GM23338 (cell line): ENCODE measurements at regions not wholly inside any gene's neighbourhood (a gene's known extent, or its start where the extent isn't known, plus 50 kb on each side); places are given as distances from the start of the nearest gene placed in this dataset.

Experiments used
- ATAC-seq: fragments of 200-7000 bp; cut with Tn5 transposase; 3 replicates; pipeline ENCODE4 v1.9.1; 2020
- DNase-seq: peaks from one replicate; pipeline ENCODE4 v3.0.0-alpha.2; 2015; ENCODE audit warnings: low spot score
- H2AFZ ChIP-seq: fragments of 200-600 bp; sonication (generic); 2 replicates; pipeline ENCODE4 v1.8.0; 2016; ENCODE audit warnings: antibody characterized with exemption, mild to moderate bottlenecking, moderate library complexity
- H3F3A ChIP-seq: fragments of 200-600 bp; sonication (generic); replicated peaks from 2 replicates; pipeline ENCODE4 v1.8.0; 2017; ENCODE audit warnings: antibody characterized with exemption, mixed run types, low read depth
- H3K27ac ChIP-seq: fragments of 200-600 bp; sonication (generic); 2 replicates; pipeline ENCODE4 v1.6.1; 2016; ENCODE audit warnings: low read depth
- H3K27me3 ChIP-seq: fragments of 200-600 bp; sonication (generic); 2 replicates; pipeline ENCODE4 v1.8.0; 2016; ENCODE audit warnings: mild to moderate bottlenecking, mixed run types, moderate library complexity; ENCODE audit not compliant: insufficient read depth
- H3K36me3 ChIP-seq: fragments of 200-600 bp; sonication (generic); 2 replicates; pipeline ENCODE4 v1.8.0; 2016; ENCODE audit warnings: mild to moderate bottlenecking; ENCODE audit not compliant: insufficient read depth
- H3K4me1 ChIP-seq: fragments of 200-600 bp; sonication (generic); 2 replicates; pipeline ENCODE4 v1.8.0; 2016; ENCODE audit warnings: mild to moderate bottlenecking, moderate library complexity; ENCODE audit not compliant: insufficient read depth
- H3K4me2 ChIP-seq: fragments of 200-600 bp; sonication (generic); 2 replicates; pipeline ENCODE4 v1.7.1; 2017; ENCODE audit warnings: mixed run types
- H3K4me3 ChIP-seq: fragments of 200-600 bp; sonication (generic); 2 replicates; pipeline ENCODE4 v1.6.1; 2016; ENCODE audit warnings: mixed run types
- H3K79me2 ChIP-seq: fragments of 200-600 bp; sonication (generic); replicated peaks from 2 replicates; pipeline ENCODE4 v1.8.0; 2017; ENCODE audit warnings: mild to moderate bottlenecking; ENCODE audit not compliant: insufficient read depth
- H3K9me2 ChIP-seq: fragments of 200-600 bp; sonication (generic); 2 replicates; pipeline ENCODE4 v1.8.0; 2017; ENCODE audit not compliant: insufficient read depth
- H4K20me1 ChIP-seq: fragments of 200-600 bp; sonication (generic); replicated peaks from 2 replicates; pipeline ENCODE4 v1.8.0; 2017; ENCODE audit warnings: mild to moderate bottlenecking; ENCODE audit not compliant: insufficient read depth
- H3K27ac Mint-ChIP-seq: 2 replicates; pipeline ENCODE4 v1.8.0; 2020; ENCODE audit warnings: inconsistent platforms, mild to moderate bottlenecking, moderate library complexity, mixed read lengths
- H3K27me3 Mint-ChIP-seq: 3 replicates; pipeline ENCODE4 v1.8.0; 2022; ENCODE audit warnings: low read depth, mild to moderate bottlenecking, moderate library complexity, mixed read lengths, inconsistent platforms; ENCODE audit not compliant: insufficient read depth, poor library complexity
- H3K36me3 Mint-ChIP-seq: 3 replicates; pipeline ENCODE4 v1.8.0; 2021; ENCODE audit warnings: low read depth, mild to moderate bottlenecking, inconsistent platforms, moderate library complexity, mixed read lengths
- H3K4me1 Mint-ChIP-seq: 3 replicates; pipeline ENCODE4 v1.8.0; 2020; ENCODE audit warnings: mild to moderate bottlenecking, inconsistent platforms, mixed read lengths
- H3K4me3 Mint-ChIP-seq: 3 replicates; pipeline ENCODE4 v1.8.0; 2021; ENCODE audit warnings: moderate library complexity, mild to moderate bottlenecking, inconsistent platforms, mixed read lengths
- H3K9me3 Mint-ChIP-seq: 3 replicates; pipeline ENCODE4 v1.8.0; 2020; ENCODE audit warnings: moderate library complexity, mild to moderate bottlenecking, inconsistent platforms, mixed read lengths
- CREB1 ChIP-seq: fragments of 250-450 bp; sonication (Bioruptor Pico); IDR thresholded peaks from 2 replicates; pipeline ENCODE4 v1.5.0; 2020; ENCODE audit warnings: low read depth, mild to moderate bottlenecking, moderate library complexity
- EZH2 ChIP-seq: fragments of 200-600 bp; sonication (generic); IDR thresholded peaks from one replicate; pipeline ENCODE4 v1.8.0; 2017; ENCODE audit warnings: antibody characterized with exemption, mild to moderate bottlenecking, low read depth; ENCODE audit not compliant: unreplicated experiment
- EZH2phosphoT487 ChIP-seq: fragments of 200-600 bp; sonication (generic); IDR thresholded peaks from one replicate; pipeline ENCODE4 v1.8.1; 2018; ENCODE audit warnings: antibody characterized with exemption; ENCODE audit not compliant: unreplicated experiment
- JUNB ChIP-seq: IDR thresholded peaks from one replicate; pipeline ENCODE4 v1.6.1; 2016; ENCODE audit warnings: antibody characterized with exemption; ENCODE audit not compliant: unreplicated experiment
- NANOG ChIP-seq: IDR thresholded peaks from 2 replicates; pipeline ENCODE4 v1.6.1; 2016; ENCODE audit warnings: antibody characterized with exemption, borderline replicate concordance
- POLR2AphosphoS5 ChIP-seq: IDR thresholded peaks from 2 replicates; pipeline ENCODE4 v1.6.1; 2016; ENCODE audit warnings: antibody characterized with exemption, low read depth
- STAT1 ChIP-seq: IDR thresholded peaks from one replicate; pipeline ENCODE4 v1.6.1; 2016; ENCODE audit warnings: antibody characterized with exemption; ENCODE audit not compliant: unreplicated experiment
- ZNF114 ChIP-seq: fragments of 250-450 bp; sonication (Bioruptor Pico); IDR thresholded peaks from 2 replicates; pipeline ENCODE4 v1.5.0; 2020; ENCODE audit warnings: mild to moderate bottlenecking, moderate library complexity
- ZNF331 ChIP-seq: fragments of 250-450 bp; sonication (Bioruptor Pico); IDR thresholded peaks from 2 replicates; pipeline ENCODE4 v1.5.0; 2020; ENCODE audit warnings: low read depth, mild to moderate bottlenecking, moderate library complexity
- TF ChIP-seq, protein P1 (sequence below), 2 experiments: fragments of 200-600 bp in 1 of 2; sonication (generic) in 1 of 2; conservative IDR thresholded peaks; 2 replicates each; pipeline versions ENCODE4 v1.5.1 to v1.6.1; 2016 to 2017; ENCODE audit warnings: antibody characterized with exemption in 2 of 2, low read depth in 2 of 2, mild to moderate bottlenecking in 2 of 2, moderate library complexity in 1 of 2
- TF ChIP-seq, protein P2 (sequence below): fragments of 250-450 bp; sonication (Bioruptor Pico); IDR thresholded peaks from 2 replicates; pipeline ENCODE4 v1.5.0; 2020; ENCODE audit warnings: mild to moderate bottlenecking, moderate library complexity
- TF ChIP-seq, protein P3 (sequence below): IDR thresholded peaks from one replicate; pipeline ENCODE4 v1.6.1; 2018; ENCODE audit warnings: antibody characterized with exemption; ENCODE audit not compliant: unreplicated experiment
- TF ChIP-seq, protein P4 (sequence below): IDR thresholded peaks from 2 replicates; pipeline ENCODE4 v1.6.1; 2016; ENCODE audit warnings: antibody characterized with exemption

DNA sequence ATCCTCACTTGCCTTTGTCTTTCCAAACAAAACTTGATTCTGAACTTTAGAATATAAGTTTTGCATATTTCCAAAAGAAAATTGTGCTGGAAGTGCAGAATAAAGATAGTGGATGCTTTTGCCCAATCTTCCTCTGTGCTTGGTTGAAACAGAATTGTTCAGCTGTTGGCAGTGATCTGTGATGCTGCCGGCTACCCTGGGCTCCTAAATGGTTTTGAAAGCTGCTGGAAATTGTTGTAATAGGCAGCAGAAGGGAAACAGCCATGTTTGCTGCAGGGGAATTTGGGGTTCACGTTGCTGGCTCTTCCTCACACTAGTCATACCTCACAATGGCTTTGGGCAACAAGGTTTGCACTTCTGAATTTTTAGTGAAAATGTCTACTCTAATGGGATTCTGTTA, 398.0 kb downstream of the RAPGEF2 start:
- H3K79me2 ChIP-seq, result no peaks in the 10 kb centered on the region
- TF ChIP-seq, protein P1, sequence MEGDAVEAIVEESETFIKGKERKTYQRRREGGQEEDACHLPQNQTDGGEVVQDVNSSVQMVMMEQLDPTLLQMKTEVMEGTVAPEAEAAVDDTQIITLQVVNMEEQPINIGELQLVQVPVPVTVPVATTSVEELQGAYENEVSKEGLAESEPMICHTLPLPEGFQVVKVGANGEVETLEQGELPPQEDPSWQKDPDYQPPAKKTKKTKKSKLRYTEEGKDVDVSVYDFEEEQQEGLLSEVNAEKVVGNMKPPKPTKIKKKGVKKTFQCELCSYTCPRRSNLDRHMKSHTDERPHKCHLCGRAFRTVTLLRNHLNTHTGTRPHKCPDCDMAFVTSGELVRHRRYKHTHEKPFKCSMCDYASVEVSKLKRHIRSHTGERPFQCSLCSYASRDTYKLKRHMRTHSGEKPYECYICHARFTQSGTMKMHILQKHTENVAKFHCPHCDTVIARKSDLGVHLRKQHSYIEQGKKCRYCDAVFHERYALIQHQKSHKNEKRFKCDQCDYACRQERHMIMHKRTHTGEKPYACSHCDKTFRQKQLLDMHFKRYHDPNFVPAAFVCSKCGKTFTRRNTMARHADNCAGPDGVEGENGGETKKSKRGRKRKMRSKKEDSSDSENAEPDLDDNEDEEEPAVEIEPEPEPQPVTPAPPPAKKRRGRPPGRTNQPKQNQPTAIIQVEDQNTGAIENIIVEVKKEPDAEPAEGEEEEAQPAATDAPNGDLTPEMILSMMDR (conservative IDR thresholded peaks at IDR 0.05; ENCODE audit: low read depth in 2 of 2), result no peak
- TF ChIP-seq ZNF114 (CRISPR knock-in tag), result no peak
- TF ChIP-seq, protein P2, sequence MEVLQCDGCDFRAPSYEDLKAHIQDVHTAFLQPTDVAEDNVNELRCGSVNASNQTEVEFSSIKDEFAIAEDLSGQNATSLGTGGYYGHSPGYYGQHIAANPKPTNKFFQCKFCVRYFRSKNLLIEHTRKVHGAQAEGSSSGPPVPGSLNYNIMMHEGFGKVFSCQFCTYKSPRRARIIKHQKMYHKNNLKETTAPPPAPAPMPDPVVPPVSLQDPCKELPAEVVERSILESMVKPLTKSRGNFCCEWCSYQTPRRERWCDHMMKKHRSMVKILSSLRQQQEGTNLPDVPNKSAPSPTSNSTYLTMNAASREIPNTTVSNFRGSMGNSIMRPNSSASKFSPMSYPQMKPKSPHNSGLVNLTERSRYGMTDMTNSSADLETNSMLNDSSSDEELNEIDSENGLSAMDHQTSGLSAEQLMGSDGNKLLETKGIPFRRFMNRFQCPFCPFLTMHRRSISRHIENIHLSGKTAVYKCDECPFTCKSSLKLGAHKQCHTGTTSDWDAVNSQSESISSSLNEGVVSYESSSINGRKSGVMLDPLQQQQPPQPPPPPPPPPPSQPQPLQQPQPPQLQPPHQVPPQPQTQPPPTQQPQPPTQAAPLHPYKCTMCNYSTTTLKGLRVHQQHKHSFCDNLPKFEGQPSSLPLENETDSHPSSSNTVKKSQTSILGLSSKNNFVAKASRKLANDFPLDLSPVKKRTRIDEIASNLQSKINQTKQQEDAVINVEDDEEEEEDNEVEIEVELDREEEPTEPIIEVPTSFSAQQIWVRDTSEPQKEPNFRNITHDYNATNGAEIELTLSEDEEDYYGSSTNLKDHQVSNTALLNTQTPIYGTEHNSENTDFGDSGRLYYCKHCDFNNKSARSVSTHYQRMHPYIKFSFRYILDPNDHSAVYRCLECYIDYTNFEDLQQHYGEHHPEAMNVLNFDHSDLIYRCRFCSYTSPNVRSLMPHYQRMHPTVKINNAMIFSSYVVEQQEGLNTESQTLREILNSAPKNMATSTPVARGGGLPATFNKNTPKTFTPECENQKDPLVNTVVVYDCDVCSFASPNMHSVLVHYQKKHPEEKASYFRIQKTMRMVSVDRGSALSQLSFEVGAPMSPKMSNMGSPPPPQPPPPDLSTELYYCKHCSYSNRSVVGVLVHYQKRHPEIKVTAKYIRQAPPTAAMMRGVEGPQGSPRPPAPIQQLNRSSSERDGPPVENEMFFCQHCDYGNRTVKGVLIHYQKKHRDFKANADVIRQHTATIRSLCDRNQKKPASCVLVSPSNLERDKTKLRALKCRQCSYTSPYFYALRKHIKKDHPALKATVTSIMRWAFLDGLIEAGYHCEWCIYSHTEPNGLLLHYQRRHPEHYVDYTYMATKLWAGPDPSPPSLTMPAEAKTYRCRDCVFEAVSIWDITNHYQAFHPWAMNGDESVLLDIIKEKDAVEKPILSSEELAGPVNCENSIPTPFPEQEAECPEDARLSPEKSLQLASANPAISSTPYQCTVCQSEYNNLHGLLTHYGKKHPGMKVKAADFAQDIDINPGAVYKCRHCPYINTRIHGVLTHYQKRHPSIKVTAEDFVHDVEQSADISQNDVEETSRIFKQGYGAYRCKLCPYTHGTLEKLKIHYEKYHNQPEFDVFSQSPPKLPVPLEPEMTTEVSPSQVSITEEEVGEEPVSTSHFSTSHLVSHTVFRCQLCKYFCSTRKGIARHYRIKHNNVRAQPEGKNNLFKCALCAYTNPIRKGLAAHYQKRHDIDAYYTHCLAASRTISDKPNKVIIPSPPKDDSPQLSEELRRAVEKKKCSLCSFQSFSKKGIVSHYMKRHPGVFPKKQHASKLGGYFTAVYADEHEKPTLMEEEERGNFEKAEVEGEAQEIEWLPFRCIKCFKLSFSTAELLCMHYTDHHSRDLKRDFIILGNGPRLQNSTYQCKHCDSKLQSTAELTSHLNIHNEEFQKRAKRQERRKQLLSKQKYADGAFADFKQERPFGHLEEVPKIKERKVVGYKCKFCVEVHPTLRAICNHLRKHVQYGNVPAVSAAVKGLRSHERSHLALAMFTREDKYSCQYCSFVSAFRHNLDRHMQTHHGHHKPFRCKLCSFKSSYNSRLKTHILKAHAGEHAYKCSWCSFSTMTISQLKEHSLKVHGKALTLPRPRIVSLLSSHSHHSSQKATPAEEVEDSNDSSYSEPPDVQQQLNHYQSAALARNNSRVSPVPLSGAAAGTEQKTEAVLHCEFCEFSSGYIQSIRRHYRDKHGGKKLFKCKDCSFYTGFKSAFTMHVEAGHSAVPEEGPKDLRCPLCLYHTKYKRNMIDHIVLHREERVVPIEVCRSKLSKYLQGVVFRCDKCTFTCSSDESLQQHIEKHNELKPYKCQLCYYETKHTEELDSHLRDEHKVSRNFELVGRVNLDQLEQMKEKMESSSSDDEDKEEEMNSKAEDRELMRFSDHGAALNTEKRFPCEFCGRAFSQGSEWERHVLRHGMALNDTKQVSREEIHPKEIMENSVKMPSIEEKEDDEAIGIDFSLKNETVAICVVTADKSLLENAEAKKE (CRISPR knock-in tag), result no peak
- no peak for TF ChIP-seq EZH2
- TF ChIP-seq, protein P3, sequence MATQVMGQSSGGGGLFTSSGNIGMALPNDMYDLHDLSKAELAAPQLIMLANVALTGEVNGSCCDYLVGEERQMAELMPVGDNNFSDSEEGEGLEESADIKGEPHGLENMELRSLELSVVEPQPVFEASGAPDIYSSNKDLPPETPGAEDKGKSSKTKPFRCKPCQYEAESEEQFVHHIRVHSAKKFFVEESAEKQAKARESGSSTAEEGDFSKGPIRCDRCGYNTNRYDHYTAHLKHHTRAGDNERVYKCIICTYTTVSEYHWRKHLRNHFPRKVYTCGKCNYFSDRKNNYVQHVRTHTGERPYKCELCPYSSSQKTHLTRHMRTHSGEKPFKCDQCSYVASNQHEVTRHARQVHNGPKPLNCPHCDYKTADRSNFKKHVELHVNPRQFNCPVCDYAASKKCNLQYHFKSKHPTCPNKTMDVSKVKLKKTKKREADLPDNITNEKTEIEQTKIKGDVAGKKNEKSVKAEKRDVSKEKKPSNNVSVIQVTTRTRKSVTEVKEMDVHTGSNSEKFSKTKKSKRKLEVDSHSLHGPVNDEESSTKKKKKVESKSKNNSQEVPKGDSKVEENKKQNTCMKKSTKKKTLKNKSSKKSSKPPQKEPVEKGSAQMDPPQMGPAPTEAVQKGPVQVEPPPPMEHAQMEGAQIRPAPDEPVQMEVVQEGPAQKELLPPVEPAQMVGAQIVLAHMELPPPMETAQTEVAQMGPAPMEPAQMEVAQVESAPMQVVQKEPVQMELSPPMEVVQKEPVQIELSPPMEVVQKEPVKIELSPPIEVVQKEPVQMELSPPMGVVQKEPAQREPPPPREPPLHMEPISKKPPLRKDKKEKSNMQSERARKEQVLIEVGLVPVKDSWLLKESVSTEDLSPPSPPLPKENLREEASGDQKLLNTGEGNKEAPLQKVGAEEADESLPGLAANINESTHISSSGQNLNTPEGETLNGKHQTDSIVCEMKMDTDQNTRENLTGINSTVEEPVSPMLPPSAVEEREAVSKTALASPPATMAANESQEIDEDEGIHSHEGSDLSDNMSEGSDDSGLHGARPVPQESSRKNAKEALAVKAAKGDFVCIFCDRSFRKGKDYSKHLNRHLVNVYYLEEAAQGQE, result no peak
- TF ChIP-seq CREB1 (CRISPR knock-in tag), result no peak
- TF ChIP-seq NANOG, result no peak
- TF ChIP-seq ZNF331 (CRISPR knock-in tag), result no peak
- TF ChIP-seq JUNB, result no peak
- no peak for TF ChIP-seq STAT1
- TF ChIP-seq EZH2phosphoT487, result no peak
- TF ChIP-seq, protein P4, sequence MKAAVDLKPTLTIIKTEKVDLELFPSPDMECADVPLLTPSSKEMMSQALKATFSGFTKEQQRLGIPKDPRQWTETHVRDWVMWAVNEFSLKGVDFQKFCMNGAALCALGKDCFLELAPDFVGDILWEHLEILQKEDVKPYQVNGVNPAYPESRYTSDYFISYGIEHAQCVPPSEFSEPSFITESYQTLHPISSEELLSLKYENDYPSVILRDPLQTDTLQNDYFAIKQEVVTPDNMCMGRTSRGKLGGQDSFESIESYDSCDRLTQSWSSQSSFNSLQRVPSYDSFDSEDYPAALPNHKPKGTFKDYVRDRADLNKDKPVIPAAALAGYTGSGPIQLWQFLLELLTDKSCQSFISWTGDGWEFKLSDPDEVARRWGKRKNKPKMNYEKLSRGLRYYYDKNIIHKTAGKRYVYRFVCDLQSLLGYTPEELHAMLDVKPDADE, result no peak
- TF ChIP-seq POLR2AphosphoS5, result no peak
- Mint-ChIP-seq H3K36me3 (no peaks in the 10 kb centered on the region), H3K4me1 (peaks cover 27% of the 10 kb centered on the region), H3K27ac (no peak overlapping the region), H3K4me3 (no peak overlapping the region), H3K27me3 (no peaks in the 10 kb centered on the region), H3K9me3 (no peaks in the 10 kb centered on the region)
- H3K27ac ChIP-seq, result no peak overlapping the region
- H2AFZ ChIP-seq, result no peak overlapping the region
- no peaks in the 10 kb centered on the region for H3K36me3 ChIP-seq
- no peaks in the 10 kb centered on the region for H4K20me1 ChIP-seq
- H3F3A ChIP-seq, result no peaks in the 10 kb centered on the region
- no peak overlapping the region for H3K4me3 ChIP-seq
- no peak for DNase-seq
- H3K4me1 ChIP-seq, result peaks cover 32% of the 10 kb centered on the region
- no peak for ATAC-seq
- H3K27me3 ChIP-seq, result no peaks in the 10 kb centered on the region
- H3K4me2 ChIP-seq, result no peak overlapping the region
- H3K9me2 ChIP-seq, result peaks cover 6% of the 10 kb centered on the region; the same call in 1 of the 2 replicates
